A549 (cell line): ENCODE measurements at regions not wholly inside any gene's neighbourhood (a gene's known extent, or its start where the extent isn't known, plus 50 kb on each side); places are given as distances from the start of the nearest gene placed in this dataset.

Experiments
- ATAC-seq, 2 experiments: fragments of 200-7000 bp in 1 of 2; fragments of >200 bp in 1 of 2; cut with Nextera tagmentation in 1 of 2; cut with Tn5 transposase in 1 of 2; 3 replicates each; pipeline versions ENCODE4 v1.8.0 to v1.9.1; 2018 to 2020; ENCODE audit warnings: mild to moderate bottlenecking in 1 of 2, moderate library complexity in 1 of 2
- CTCF ChIA-PET: fragments of 300-600 bp; sonication (Branson Sonifier 250); formaldehyde crosslinking; extraction: SDS; loops from one replicate; lab custom pipeline; 2021; ENCODE audit warnings: antibody characterized with exemption, inconsistent platforms; lab: Yijun Ruan, JAX
- POLR2A ChIA-PET: fragments of 350-600 bp; formaldehyde crosslinking; extraction: SDS; loops from one replicate; lab custom pipeline; 2021; ENCODE audit warnings: antibody characterized with exemption, inconsistent platforms; lab: Yijun Ruan, JAX
- DNase-seq, 2 experiments: peaks; one replicate each; pipeline versions ENCODE4 v3.0.0 to v3.0.0-alpha.2; 2011 to 2016; ENCODE audit warnings: low read depth in 1 of 2, low spot score in 1 of 2
- FAIRE-seq: peaks from 2 replicates; lab custom pipeline; 2011; peaks lifted over from hg19 to GRCh38; lab: Jason Lieb, UNC
- H3K27ac ChIP-seq, 2 experiments: fragments of >200 bp; sonication (Bioruptor Twin); formaldehyde crosslinking; 3 replicates each; pipeline ENCODE4 v1.5.1; 2016 to 2017
- H3K4me1 ChIP-seq: fragments of >200 bp; sonication (Bioruptor Twin); formaldehyde crosslinking; 3 replicates; pipeline ENCODE4 v1.6.1; 2016
- H3K4me2 ChIP-seq: fragments of >200 bp; sonication (Bioruptor Twin); formaldehyde crosslinking; 3 replicates; pipeline ENCODE4 v1.6.1; 2016
- H3K4me3 ChIP-seq: fragments of >200 bp; sonication (Bioruptor Twin); formaldehyde crosslinking; 3 replicates; pipeline ENCODE4 v1.5.1; 2016
- H3K9me3 ChIP-seq: fragments of >200 bp; sonication (Bioruptor Twin); formaldehyde crosslinking; 3 replicates; pipeline ENCODE4 v1.6.1; 2016
- BHLHE40 ChIP-seq: IDR thresholded peaks from 2 replicates; pipeline ENCODE4 v1.6.1; 2012; ENCODE audit warnings: low read depth, low read length, inconsistent platforms
- CBX8 ChIP-seq: fragments of 200-600 bp; sonication (generic); IDR thresholded peaks from 2 replicates; pipeline ENCODE4 v1.6.1; 2016
- CEBPB ChIP-seq, 2 experiments: fragments of >200 bp in 1 of 2; sonication (Bioruptor Twin) in 1 of 2; formaldehyde crosslinking in 1 of 2; IDR thresholded peaks; 2 replicates each; pipeline ENCODE4 v1.6.1; 2012 to 2016
- CHD2 ChIP-seq: fragments of 150-350 bp; IDR thresholded peaks from 2 replicates; pipeline ENCODE4 v1.6.1; 2014; ENCODE audit warnings: low read length; ENCODE audit not compliant: partially characterized antibody
- E2F6 ChIP-seq: IDR thresholded peaks from 2 replicates; pipeline ENCODE4 v1.6.1; 2012; ENCODE audit warnings: low read depth, borderline replicate concordance
- ELK1 ChIP-seq: fragments of 150-350 bp; IDR thresholded peaks from 2 replicates; pipeline ENCODE4 v1.6.1; 2014; ENCODE audit warnings: low read depth, mild to moderate bottlenecking, low read length
- FOSL2 ChIP-seq, 2 experiments: fragments of 450-650 bp in 1 of 2; fragments of >200 bp in 1 of 2; sonication (Bioruptor Twin) in 1 of 2; formaldehyde crosslinking; IDR thresholded peaks; 2 replicates each; pipeline versions ENCODE4 v1.5.0 to v1.6.1; 2016 to 2020; ENCODE audit warnings: mild to moderate bottlenecking in 1 of 2, moderate library complexity in 1 of 2
- HDAC2 ChIP-seq: fragments of 200-600 bp; sonication (generic); IDR thresholded peaks from 2 replicates; pipeline ENCODE4 v1.6.1; 2016
- HES2 ChIP-seq: fragments of >200 bp; sonication (Bioruptor Twin); formaldehyde crosslinking; IDR thresholded peaks from 2 replicates; pipeline ENCODE4 v1.6.1; 2016
- HOXA7 ChIP-seq: fragments of 250-450 bp; sonication (Bioruptor Pico); IDR thresholded peaks from 2 replicates; pipeline ENCODE4 v1.5.0; 2020; ENCODE audit warnings: mild to moderate bottlenecking, moderate library complexity
- HOXB5 ChIP-seq: fragments of 250-450 bp; sonication (Bioruptor Pico); IDR thresholded peaks from 2 replicates; pipeline ENCODE4 v1.5.0; 2020; ENCODE audit warnings: mild to moderate bottlenecking, moderate library complexity
- KDM1A ChIP-seq: fragments of 200-600 bp; sonication (generic); IDR thresholded peaks from 2 replicates; pipeline ENCODE4 v1.6.1; 2016; ENCODE audit warnings: low read depth, mild to moderate bottlenecking
- MAX ChIP-seq: IDR thresholded peaks from 2 replicates; pipeline ENCODE4 v1.6.1; 2012
- MAZ ChIP-seq: fragments of 150-350 bp; IDR thresholded peaks from 2 replicates; pipeline ENCODE4 v1.6.1; 2014; ENCODE audit warnings: antibody characterized with exemption, low read depth, low read length, borderline replicate concordance
- MYC ChIP-seq: IDR thresholded peaks from 2 replicates; pipeline ENCODE4 v1.6.1; 2012; ENCODE audit warnings: mild to moderate bottlenecking, inconsistent platforms, low read length, improper control_type of control experiment, borderline replicate concordance
- NPAS2 ChIP-seq: fragments of 250-450 bp; sonication (Bioruptor Pico); IDR thresholded peaks from 2 replicates; pipeline ENCODE4 v1.8.0; 2022; ENCODE audit warnings: mild to moderate bottlenecking, moderate library complexity, borderline replicate concordance
- POLR2A ChIP-seq: IDR thresholded peaks from 2 replicates; pipeline ENCODE4 v1.6.1; 2012; ENCODE audit warnings: mild to moderate bottlenecking, low read length
- POLR2AphosphoS2 ChIP-seq: conservative IDR thresholded peaks from 2 replicates; pipeline ENCODE4 v1.6.1; 2012; ENCODE audit warnings: low read length, improper control_type of control experiment, inconsistent platforms
- RAD21 ChIP-seq, 2 experiments: fragments of >200 bp in 1 of 2; sonication (Bioruptor Twin) in 1 of 2; formaldehyde crosslinking in 1 of 2; IDR thresholded peaks in 1 of 2; conservative IDR thresholded peaks in 1 of 2; 2 replicates in 1 of 2; 3 replicates in 1 of 2; pipeline ENCODE4 v1.6.1; 2012 to 2018; ENCODE audit warnings: inconsistent platforms in 1 of 2
- RCOR1 ChIP-seq: fragments of 150-350 bp; IDR thresholded peaks from 2 replicates; pipeline ENCODE4 v1.6.1; 2014; ENCODE audit warnings: antibody characterized with exemption, low read length, low read depth
- REST ChIP-seq: fragments of 200-600 bp; sonication (generic); IDR thresholded peaks from 2 replicates; pipeline ENCODE4 v1.6.1; 2016; ENCODE audit warnings: antibody characterized with exemption, mild to moderate bottlenecking, moderate library complexity
- RNF2 ChIP-seq: fragments of 200-600 bp; sonication (generic); IDR thresholded peaks from 2 replicates; pipeline ENCODE4 v1.6.1; 2016; ENCODE audit warnings: low read depth, mild to moderate bottlenecking, antibody characterized with exemption, moderate library complexity, borderline replicate concordance
- SREBF2 ChIP-seq: fragments of 450-650 bp; IDR thresholded peaks from 2 replicates; pipeline ENCODE4 v1.6.1; 2014; ENCODE audit warnings: mild to moderate bottlenecking, moderate library complexity
- TFCP2L1 ChIP-seq: fragments of 250-450 bp; sonication (Bioruptor Pico); IDR thresholded peaks from 2 replicates; pipeline ENCODE4 v1.5.0; 2021; ENCODE audit warnings: mild to moderate bottlenecking
- TP53 ChIP-seq: fragments of 250-450 bp; sonication (Bioruptor Pico); IDR thresholded peaks from 2 replicates; pipeline ENCODE4 v1.5.0; 2021; ENCODE audit warnings: mild to moderate bottlenecking, moderate library complexity
- ZNF302 ChIP-seq: fragments of 250-450 bp; sonication (Bioruptor Pico); IDR thresholded peaks from 2 replicates; pipeline ENCODE4 v1.9.0; 2021; ENCODE audit warnings: inconsistent platforms, mild to moderate bottlenecking, moderate library complexity
- WGBS: methylation state at CpG from one replicate; pipeline ENCODE4 v1.1.6; 2017; ENCODE audit errors: missing lambda C conversion rate; 5-methylcytosine and 5-hydroxymethylcytosine counted together

GRCh38 chr6:14857001-14857400, 388.9 kb upstream of the JARID2 start:
- H3K4me2 ChIP-seq = no peak overlapping the region
- ChIA-PET POLR2A (no interaction called here), CTCF (no interaction called here)
- H3K4me1 ChIP-seq = no peaks in the 10 kb centered on the region
- DNase-seq (no peak), FAIRE-seq (no peak), ATAC-seq (no peak)
- H3K27ac ChIP-seq = no peak overlapping the region
- WGBS = 80% methylated on average over 8 of the region's 9 CpGs
- H3K9me3 ChIP-seq = no peaks in the 10 kb centered on the region
- H3K4me3 ChIP-seq = no peak overlapping the region
- TF ChIP-seq TP53 = no peak
- no peak for TF ChIP-seq SREBF2
- no peak for TF ChIP-seq RAD21 (conservative IDR thresholded peaks at IDR 0.05 in 1 of 2, IDR thresholded peaks at IDR 0.05 in 1 of 2)
- TF ChIP-seq ELK1 = no peak
- TF ChIP-seq CEBPB (IDR thresholded peaks at IDR 0.05) = no peak
- no peak for TF ChIP-seq POLR2A
- no peak for TF ChIP-seq RCOR1
- TF ChIP-seq HOXA7 = no peak
- TF ChIP-seq BHLHE40 = no peak

- CTCF ChIA-PET = interaction anchor here (1.0 kb wide), 1 partner anchor 20 kb away, joined by 3 read pairs; no protein-coding TSS in a partner anchor
- H3K4me3 ChIP-seq = no peak overlapping the region
- TF ChIP-seq HDAC2 = no peak
- no peak for TF ChIP-seq ZNF302 (CRISPR knock-in tag)
- no peak for TF ChIP-seq KDM1A
- no peak for TF ChIP-seq CBX8
- no peak for TF ChIP-seq HOXA7
- TF ChIP-seq HOXB5 (CRISPR knock-in tag) = no peak
- no peak for TF ChIP-seq HES2
- no peak for TF ChIP-seq RNF2
- no peak for TF ChIP-seq CEBPB (IDR thresholded peaks at IDR 0.05)
- TF ChIP-seq FOSL2 (IDR thresholded peaks at IDR 0.05) = no peak
- TF ChIP-seq FOSL2 (CRISPR knock-in tag; IDR thresholded peaks at IDR 0.05) = no peak
- TF ChIP-seq MAZ = no peak
- TF ChIP-seq NPAS2 (CRISPR knock-in tag) = no peak
- TF ChIP-seq TFCP2L1 (CRISPR knock-in tag) = no peak
- no peak for TF ChIP-seq E2F6
- no peak for TF ChIP-seq REST
- TF ChIP-seq POLR2AphosphoS2 = no peak
- TF ChIP-seq MYC = no peak
- no peak for TF ChIP-seq CHD2
- no peak for TF ChIP-seq MAX
- POLR2A ChIA-PET = no interaction called here
- H3K4me2 ChIP-seq = no peak overlapping the region
- no peak for ATAC-seq
- H3K9me3 ChIP-seq = no peaks in the 10 kb centered on the region
- WGBS = 94% methylated on average over 16 of the region's 16 CpGs
- FAIRE-seq = no peak
- no peaks in the 10 kb centered on the region for H3K4me1 ChIP-seq
- no peak for DNase-seq
- H3K27ac ChIP-seq = no peak overlapping the region
These were observed 388.4 kb upstream of the JARID2 start for GRCh38 chr6:14857501-14857900.
